KG1 (cell line): ENCODE measurements at regions not wholly inside any gene's neighbourhood (a gene's known extent, or its start where the extent isn't known, plus 50 kb on each side); places are given as distances from the start of the nearest gene placed in this dataset.

Source experiments
- DNase-seq: peaks from one replicate; lab custom pipeline; 2025; lab: John Stamatoyannopoulos, UW

- DNase-seq: peak; percentile 9
These were observed 49.8 kb upstream of the CYP2D6 start for GRCh38 chr22:42180349-42180842.
